GM06990 (cell line): ENCODE measurements at regions not wholly inside any gene's neighbourhood (a gene's known extent, or its start where the extent isn't known, plus 50 kb on each side); places are given as distances from the start of the nearest gene placed in this dataset.

Experiments
- DNase-seq: peaks from one replicate; pipeline ENCODE4 v3.0.0-alpha.2; 2011; ENCODE audit not compliant: insufficient read length; ENCODE audit errors: extremely low read depth
- H3K27me3 ChIP-seq: replicated peaks from 2 replicates; pipeline ENCODE4 v1.6.0; 2011; ENCODE audit warnings: low read length; ENCODE audit not compliant: control insufficient read depth, insufficient read depth
- H3K36me3 ChIP-seq: 2 replicates; pipeline ENCODE4 v1.5.1; 2011; ENCODE audit warnings: low read length; ENCODE audit not compliant: control insufficient read depth, insufficient read depth
- H3K4me3 ChIP-seq: replicated peaks from 2 replicates; pipeline ENCODE4 v1.5.1; 2011; ENCODE audit warnings: low read depth, mild to moderate bottlenecking, control low read depth, low read length
- CTCF ChIP-seq: IDR thresholded peaks from 2 replicates; pipeline ENCODE4 v1.5.1; 2011; ENCODE audit warnings: low read length, control low read depth, mild to moderate bottlenecking, inconsistent platforms; ENCODE audit not compliant: insufficient read depth, poor library complexity, severe bottlenecking

- Histone ChIP-seq H3K36me3 (no peaks in the 10 kb centered on the region), H3K4me3 (no peak overlapping the region), H3K27me3 (peaks cover 4% of the 10 kb centered on the region)
- TF ChIP-seq CTCF: no peak
- no peak for DNase-seq
Observed at GRCh38 chr11:70743329-70743728, 345.0 kb downstream of the CTTN start.

- Histone ChIP-seq H3K4me3 (no peak overlapping the region), H3K36me3 (no peaks in the 10 kb centered on the region), H3K27me3 (peaks cover 4% of the 10 kb centered on the region)
- TF ChIP-seq CTCF: no peak
- DNase-seq: no peak
Observed at GRCh38 chr11:70743941-70744351, 345.6 kb downstream of the CTTN start.

- Histone ChIP-seq H3K4me3 (no peak overlapping the region), H3K27me3 (peaks cover 4% of the 10 kb centered on the region), H3K36me3 (no peaks in the 10 kb centered on the region)
- no peak for DNase-seq
- no peak for TF ChIP-seq CTCF
Observed at GRCh38 chr11:70744396-70745185, 346.3 kb downstream of the CTTN start.

GRCh38 chr11:70745451-70745850, 347.1 kb downstream of the CTTN start:
- no peaks in the 10 kb centered on the region for H3K36me3 ChIP-seq
- H3K27me3 ChIP-seq: peaks cover 4% of the 10 kb centered on the region
- no peak for TF ChIP-seq CTCF
- H3K4me3 ChIP-seq: no peak overlapping the region
- no peak for DNase-seq

- DNase-seq: no peak
- no peak for TF ChIP-seq CTCF
Observed at GRCh38 chr11:70745941-70746340, 347.6 kb downstream of the CTTN start.

More at GRCh38 chr11:70745941-70746340, 347.6 kb downstream of the CTTN start:
- peaks cover 2% of the 10 kb centered on the region; the same call in 1 of the 2 replicates for H3K27me3 ChIP-seq
- no peak overlapping the region for H3K4me3 ChIP-seq
- H3K36me3 ChIP-seq: no peaks in the 10 kb centered on the region
